NCI-H1436 treated with DMSO at 0.1 percent for 48 hours (cell line): ENCODE measurements at regions not wholly inside any gene's neighbourhood (a gene's known extent, or its start where the extent isn't known, plus 50 kb on each side); places are given as distances from the start of the nearest gene placed in this dataset.
"Not testable (repeated sequence)": the region's sequence is repeated elsewhere in the genome, so short reads cannot be mapped to it uniquely, and the experiment has no call there.

Experiments
- DNase-seq: peaks from one replicate; lab custom pipeline; 2025; lab: John Stamatoyannopoulos, UW

- no peak for DNase-seq
These were observed 723.4 kb upstream of the MDGA2 start for GRCh38 chr14:48398675-48399282.

GRCh38 chr14:48391661-48392060 lies 716.3 kb upstream of the MDGA2 start:
- no peak for DNase-seq

DNA sequence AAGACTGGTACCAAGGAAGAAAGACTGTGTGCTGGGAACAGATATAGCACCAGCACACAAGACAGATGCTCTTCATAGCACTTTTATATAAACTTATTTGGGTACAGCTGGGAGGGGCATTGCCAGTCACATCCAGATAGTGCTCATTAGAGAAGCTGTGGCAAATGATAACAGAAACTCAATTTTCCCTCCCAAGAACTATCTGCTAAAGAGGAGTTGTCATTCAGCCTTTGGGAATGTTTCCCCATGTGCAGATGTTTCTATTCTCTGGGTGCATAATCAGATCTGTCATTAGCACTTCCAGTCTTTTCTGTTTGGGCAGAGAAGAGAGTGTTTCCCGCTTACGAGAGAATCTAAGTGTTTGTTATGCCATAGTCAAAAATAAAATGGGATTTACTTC lies 714.9 kb upstream of the MDGA2 start:
- no peak for DNase-seq

DNA sequence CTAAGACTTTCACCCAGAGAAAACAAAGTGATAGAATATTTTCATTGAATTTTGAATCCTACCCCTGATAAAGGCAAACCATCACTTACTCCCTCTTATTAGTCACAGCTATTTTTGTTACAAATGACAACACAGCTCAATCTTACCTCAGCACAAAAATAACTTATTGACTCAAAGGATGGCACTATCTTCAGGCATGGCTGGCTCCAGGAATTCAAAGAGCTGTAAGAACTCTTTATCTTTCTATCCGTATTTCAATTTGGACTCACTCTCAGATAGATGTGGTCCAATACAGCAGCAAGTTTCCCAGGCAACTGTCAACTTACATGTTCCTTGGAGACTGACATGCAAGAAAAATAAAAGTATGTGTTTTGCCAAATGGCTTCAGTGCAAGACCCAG lies 709.4 kb upstream of the MDGA2 start:
- no peak for DNase-seq

DNA sequence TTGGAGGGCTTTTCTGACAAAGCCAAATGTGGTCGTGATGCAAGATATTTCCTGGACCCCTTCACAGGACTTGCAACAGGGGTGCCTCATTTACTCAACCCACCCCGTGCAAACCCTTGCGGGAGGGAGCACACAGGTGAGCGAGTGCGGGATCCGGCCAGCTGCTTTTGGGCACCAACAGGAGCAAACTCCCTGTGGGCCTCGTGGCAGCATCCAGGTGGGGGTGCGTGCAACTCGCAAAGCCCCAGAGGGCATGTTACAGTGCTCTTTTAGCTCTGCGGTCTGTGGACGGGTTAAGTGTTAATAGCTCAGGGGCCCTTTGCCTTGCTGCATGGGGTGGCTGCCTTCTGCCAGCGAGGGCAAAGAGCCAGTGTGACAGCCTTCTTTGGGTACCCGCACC lies 707.6 kb upstream of the MDGA2 start:
- no peak for DNase-seq

- DNase-seq = no peak
These were observed 703.1 kb upstream of the MDGA2 start for GRCh38 chr14:48378541-48378940.

GRCh38 chr14:48373981-48374380 lies 698.6 kb upstream of the MDGA2 start:
- DNase-seq = no peak

- DNase-seq = no peak
These were observed 675.6 kb upstream of the MDGA2 start for GRCh38 chr14:48350971-48351370.

DNA sequence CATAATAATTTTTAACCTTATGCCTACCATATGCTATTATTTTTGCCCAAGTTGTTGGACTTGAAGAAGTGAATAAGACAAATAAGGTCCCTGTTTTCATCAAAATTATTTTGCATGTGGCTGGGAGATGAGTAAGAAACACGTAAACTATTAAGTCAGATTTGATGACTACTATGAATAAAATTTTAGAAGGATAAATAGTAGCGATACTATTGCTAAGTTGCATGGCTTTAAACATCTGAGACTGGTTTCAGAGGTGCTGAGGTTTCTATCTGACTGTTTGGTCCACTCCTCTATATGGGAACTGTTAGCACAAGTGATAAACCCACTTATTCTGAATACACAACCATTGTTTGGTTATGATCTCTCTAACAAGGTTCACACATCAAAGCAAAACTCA lies 674.3 kb upstream of the MDGA2 start:
- DNase-seq = no peak

DNA sequence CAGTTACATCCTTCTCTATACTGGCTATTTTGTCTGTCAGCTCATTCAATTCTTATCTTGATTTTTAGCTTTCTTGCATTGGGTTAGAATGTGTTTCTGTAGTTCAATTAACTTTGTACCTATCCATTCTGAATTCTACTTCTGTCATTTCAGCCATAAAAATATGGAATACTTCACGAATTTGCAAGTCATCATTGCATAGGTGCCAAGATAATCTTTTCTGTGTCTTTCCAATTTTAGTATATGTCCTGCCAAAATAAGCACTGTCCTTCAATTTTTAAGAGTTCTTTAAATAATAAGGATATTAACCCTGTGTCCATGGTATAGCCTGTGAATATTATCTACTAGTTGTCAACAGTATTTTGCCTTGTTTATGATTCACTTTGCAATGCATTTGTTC lies 665.7 kb upstream of the MDGA2 start:
- no peak for DNase-seq

DNA sequence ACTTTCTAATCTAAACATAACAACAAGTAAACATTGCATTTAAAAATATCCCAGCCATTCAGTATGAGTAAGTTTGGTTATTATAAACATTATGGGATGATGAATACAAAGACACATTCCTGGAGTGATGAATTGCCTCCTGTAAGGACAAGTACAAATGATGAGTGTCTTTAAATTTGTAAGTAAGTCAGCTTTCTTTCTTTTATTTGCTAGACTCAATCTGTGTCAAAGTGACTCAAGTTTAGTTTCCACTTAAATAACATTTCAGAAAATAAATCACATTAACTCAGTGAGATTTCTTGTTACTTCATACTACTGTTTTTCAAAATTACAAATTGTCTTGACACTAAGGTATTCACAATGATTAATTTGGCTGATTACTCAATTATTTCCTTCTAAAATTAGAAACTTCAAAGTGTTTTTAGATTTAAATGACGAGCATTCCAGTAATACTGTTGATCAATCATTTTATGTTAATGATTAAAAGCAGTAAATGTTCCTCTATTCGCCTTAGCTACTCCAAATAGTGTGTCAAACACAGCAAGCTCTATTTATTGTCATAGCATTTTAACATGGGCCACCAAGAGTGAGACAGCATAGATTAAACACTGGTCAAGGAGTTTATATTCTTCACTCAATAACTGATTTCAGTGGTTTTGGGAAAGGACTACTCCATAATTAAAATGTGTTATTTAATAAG lies 658.0 kb upstream of the MDGA2 start:
- no peak for DNase-seq

- no peak for DNase-seq
These were observed 656.0 kb upstream of the MDGA2 start for GRCh38 chr14:48331421-48331820.

GRCh38 chr14:48325486-48325885 lies 650.1 kb upstream of the MDGA2 start:
- no peak for DNase-seq

DNA sequence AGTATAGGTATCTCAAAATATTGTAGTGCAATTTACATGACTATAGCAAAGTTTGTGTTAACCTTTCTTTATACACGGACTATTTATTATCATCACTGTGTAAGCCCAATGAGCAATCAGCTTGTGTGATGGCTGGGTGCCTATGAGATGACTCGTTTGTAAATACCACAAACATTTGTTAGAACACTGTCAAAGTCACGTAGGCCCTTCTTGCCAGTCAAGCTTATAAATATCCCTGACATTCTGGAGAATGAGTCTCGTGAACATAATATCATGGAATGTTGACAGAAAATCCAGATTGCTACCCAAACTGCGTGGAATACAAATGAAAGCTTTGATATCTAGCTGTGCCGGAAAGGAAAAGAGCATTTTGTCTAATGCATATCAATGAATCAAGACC lies 648.3 kb upstream of the MDGA2 start:
- DNase-seq = no peak

DNA sequence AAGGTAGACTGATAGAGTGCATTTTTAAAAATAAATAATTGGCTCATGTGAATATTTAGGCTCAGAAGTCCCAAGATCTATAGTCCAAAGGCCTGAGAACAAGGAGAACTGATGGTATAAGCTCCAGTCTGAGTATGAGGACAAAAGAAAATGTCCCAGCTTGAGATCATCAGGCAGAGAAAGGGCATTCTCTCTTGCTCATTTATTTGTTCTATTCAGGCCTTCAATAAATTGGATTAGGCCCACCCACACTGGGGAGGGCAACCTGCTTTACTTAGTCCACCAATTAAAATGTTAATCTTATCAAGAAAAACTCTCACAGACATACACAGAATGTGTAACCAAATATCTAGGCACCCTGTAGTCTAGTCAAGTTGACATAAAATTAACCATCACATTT lies 644.4 kb upstream of the MDGA2 start:
- DNase-seq = no peak

GRCh38 chr14:48304729-48305128 lies 629.3 kb upstream of the MDGA2 start:
- DNase-seq = no peak

DNA sequence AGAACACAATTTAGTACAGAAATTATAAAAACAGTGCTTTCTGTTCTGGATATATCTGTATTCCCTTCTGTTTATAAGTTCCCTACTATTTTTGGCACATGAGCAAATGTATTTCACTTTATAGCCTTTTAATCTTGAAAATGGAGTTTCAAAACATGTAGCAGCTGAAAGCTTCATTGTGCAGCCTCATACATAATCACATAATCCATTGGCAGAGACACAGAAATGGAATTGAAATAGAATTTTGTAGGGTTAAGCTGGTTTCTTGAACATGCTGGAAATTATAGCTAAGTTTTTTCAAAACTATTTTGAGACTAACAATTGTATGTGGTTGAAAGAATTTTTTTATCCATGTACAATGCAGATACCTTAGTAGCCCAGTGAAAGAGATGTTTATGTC lies 614.3 kb upstream of the MDGA2 start:
- DNase-seq = no peak

DNA sequence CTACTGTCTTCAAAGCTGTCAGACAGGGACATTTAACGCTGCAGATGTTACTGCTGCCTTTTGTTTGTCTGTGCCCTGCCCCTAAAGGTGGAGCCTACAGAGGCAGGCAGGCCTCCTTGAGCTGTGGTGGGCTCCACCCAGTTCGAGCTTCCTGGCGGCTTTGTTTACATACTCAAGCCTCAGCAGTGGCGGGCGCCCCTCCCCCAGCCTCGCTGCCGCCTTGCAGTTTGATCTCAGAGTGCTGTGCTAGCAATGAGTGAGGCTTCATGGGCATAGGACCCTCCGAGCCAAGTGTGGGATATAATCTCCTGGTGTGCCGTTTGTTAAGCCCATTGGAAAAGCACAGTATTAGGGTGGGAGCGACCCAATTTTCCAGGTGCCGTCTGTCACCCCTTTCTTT lies 609.8 kb upstream of the MDGA2 start:
- not testable (repeated sequence) for DNase-seq

DNA sequence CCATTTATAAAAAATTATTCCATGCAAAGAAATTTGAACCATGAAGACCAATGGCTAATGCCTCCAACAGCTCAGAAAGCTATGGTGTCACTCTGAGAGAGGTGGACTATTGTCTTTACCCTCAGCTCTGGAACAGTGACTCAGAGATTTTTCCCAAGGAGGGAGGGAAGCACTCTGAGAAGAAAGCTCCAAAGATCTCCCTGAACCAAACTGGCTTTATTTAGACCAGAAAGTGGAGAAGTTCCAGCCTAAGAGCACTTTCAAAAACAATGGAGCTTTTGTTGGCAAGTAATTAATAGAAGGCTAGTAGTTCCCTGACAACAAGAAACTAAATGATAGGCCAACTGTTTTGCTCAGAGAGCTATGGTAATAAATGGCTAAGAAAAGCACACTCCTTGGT lies 599.9 kb upstream of the MDGA2 start:
- no peak for DNase-seq

- DNase-seq = no peak
These were observed 599.4 kb upstream of the MDGA2 start for GRCh38 chr14:48274826-48275225.

- DNase-seq = not testable (repeated sequence)
These were observed 592.5 kb upstream of the MDGA2 start for GRCh38 chr14:48267926-48268325.

- not testable (repeated sequence) for DNase-seq
These were observed 590.8 kb upstream of the MDGA2 start for GRCh38 chr14:48266201-48266600.

GRCh38 chr14:48261436-48261835 lies 586.0 kb upstream of the MDGA2 start:
- DNase-seq = no peak
